ENCODE measurements at regions not wholly inside any gene's neighbourhood (a gene's known extent, or its start where the extent isn't known, plus 50 kb on each side); places are given as distances from the start of the nearest gene placed in this dataset.

- in situ Hi-C loops (cut with MboI; ENCODE audit: low sequenced_read_pairs), result no loop called here
These were observed 77.4 kb downstream of the NCOR2 start for GRCh38 chr12:124489915-124490583.

- in situ Hi-C loops (cut with MboI; ENCODE audit: low sequenced_read_pairs), result no loop called here
These were observed 78.2 kb downstream of the NCOR2 start for GRCh38 chr12:124489220-124489619.

- in situ Hi-C loops (cut with MboI; ENCODE audit: low sequenced_read_pairs), result no loop called here
These were observed 78.9 kb downstream of the NCOR2 start for GRCh38 chr12:124488520-124488919.

- in situ Hi-C loops (cut with MboI; ENCODE audit: low sequenced_read_pairs), result no loop called here
These were observed 79.6 kb downstream of the NCOR2 start for GRCh38 chr12:124487834-124488165.

- in situ Hi-C loops (cut with MboI; ENCODE audit: low sequenced_read_pairs), result no loop called here
These were observed 80.2 kb downstream of the NCOR2 start for GRCh38 chr12:124487066-124487833.

- in situ Hi-C loops (cut with MboI; ENCODE audit: low sequenced_read_pairs), result no loop called here
These were observed 81.0 kb downstream of the NCOR2 start for GRCh38 chr12:124486346-124486963.

GRCh38 chr12:124485371-124485770 lies 82.0 kb downstream of the NCOR2 start:
- in situ Hi-C loops (cut with MboI; ENCODE audit: low sequenced_read_pairs), result no loop called here

GRCh38 chr12:124484526-124484953 lies 82.9 kb downstream of the NCOR2 start:
- in situ Hi-C loops (cut with MboI; ENCODE audit: low sequenced_read_pairs), result no loop called here

GRCh38 chr12:124484067-124484466 lies 83.3 kb downstream of the NCOR2 start:
- in situ Hi-C loops (cut with MboI; ENCODE audit: low sequenced_read_pairs), result no loop called here

- in situ Hi-C loops (cut with MboI; ENCODE audit: low sequenced_read_pairs), result no loop called here
These were observed 84.3 kb downstream of the NCOR2 start for GRCh38 chr12:124482901-124483799.

- in situ Hi-C loops (cut with MboI; ENCODE audit: low sequenced_read_pairs), result no loop called here
These were observed 84.9 kb downstream of the NCOR2 start for GRCh38 chr12:124482567-124482893.

GRCh38 chr12:124481772-124482566 lies 85.4 kb downstream of the NCOR2 start:
- in situ Hi-C loops (cut with MboI; ENCODE audit: low sequenced_read_pairs), result no loop called here

- in situ Hi-C loops (cut with MboI; ENCODE audit: low sequenced_read_pairs), result no loop called here
These were observed 86.1 kb downstream of the NCOR2 start for GRCh38 chr12:124481257-124481750.

GRCh38 chr12:124480469-124481256 lies 86.7 kb downstream of the NCOR2 start:
- in situ Hi-C loops (cut with MboI; ENCODE audit: low sequenced_read_pairs), result no loop called here

GRCh38 chr12:124479680-124480468 lies 87.5 kb downstream of the NCOR2 start:
- in situ Hi-C loops (cut with MboI; ENCODE audit: low sequenced_read_pairs), result no loop called here

- in situ Hi-C loops (cut with MboI; ENCODE audit: low sequenced_read_pairs), result no loop called here
These were observed 88.3 kb downstream of the NCOR2 start for GRCh38 chr12:124478985-124479645.

GRCh38 chr12:124478416-124478815 lies 89.0 kb downstream of the NCOR2 start:
- in situ Hi-C loops (cut with MboI; ENCODE audit: low sequenced_read_pairs), result no loop called here
